Common myeloid progenitor, CD34-positive (primary cell): ENCODE measurements at regions not wholly inside any gene's neighbourhood (a gene's known extent, or its start where the extent isn't known, plus 50 kb on each side); places are given as distances from the start of the nearest gene placed in this dataset.

Experiments used
- CTCF ChIA-PET: fragments of 350-600 bp; sonication (Branson Sonifier 250); formaldehyde crosslinking; loops from one replicate; lab custom pipeline; 2021; ENCODE audit warnings: antibody characterized with exemption; lab: Charles Lee
- POLR2A ChIA-PET: fragments of 350-600 bp; sonication (Branson Sonifier 250); formaldehyde crosslinking; loops from one replicate; lab custom pipeline; 2021; ENCODE audit warnings: antibody characterized with exemption; lab: Charles Lee
- DNase-seq, 3 donors: peaks; one replicate each; pipeline versions ENCODE4 v3.0.0 to v3.0.0-alpha.2; 2013
- H3K27ac ChIP-seq, 2 experiments: 1 replicate in 1 of 2; 2 replicates in 1 of 2; pipeline ENCODE4 v1.7.0; 2013; ENCODE audit warnings: inconsistent platforms in 2 of 2, low read length in 2 of 2, mild to moderate bottlenecking in 2 of 2, low read depth in 1 of 2, moderate library complexity in 1 of 2; ENCODE audit not compliant: severe bottlenecking in 2 of 2, insufficient read depth in 1 of 2, poor library complexity in 1 of 2
- H3K27me3 ChIP-seq, 5 experiments: replicated peaks in 2 of 5; 1 replicate in 3 of 5; 2 replicates in 2 of 5; pipeline versions ENCODE4 v1.6.1 to v1.7.0; 2013; ENCODE audit warnings: low read length in 4 of 5, mild to moderate bottlenecking in 2 of 5, moderate library complexity in 2 of 5, inconsistent platforms in 1 of 5; ENCODE audit not compliant: insufficient read depth in 5 of 5, control insufficient read depth in 4 of 5
- H3K36me3 ChIP-seq, 4 experiments: 1 replicate in 2 of 4; 2 replicates in 2 of 4; pipeline versions ENCODE4 v1.6.1 to v1.7.0; 2013; ENCODE audit warnings: low read length in 3 of 4, control low read depth in 1 of 4, mild to moderate bottlenecking in 1 of 4; ENCODE audit not compliant: control insufficient read depth in 4 of 4, insufficient read depth in 4 of 4
- H3K4me1 ChIP-seq, 4 experiments: 1 replicate in 3 of 4; 2 replicates in 1 of 4; pipeline versions ENCODE4 v1.6.1 to v1.7.1; 2013; ENCODE audit warnings: low read length in 3 of 4, mild to moderate bottlenecking in 3 of 4, control low read depth in 1 of 4, inconsistent platforms in 1 of 4, moderate library complexity in 1 of 4; ENCODE audit not compliant: control insufficient read depth in 4 of 4, insufficient read depth in 4 of 4; ENCODE audit errors: control extremely low read depth in 1 of 4
- H3K4me3 ChIP-seq, 7 experiments: 1 replicate in 4 of 7; 2 replicates in 3 of 7; pipeline versions ENCODE4 v1.5.1 to v1.7.0; 2013; ENCODE audit warnings: mild to moderate bottlenecking in 7 of 7, low read length in 6 of 7, moderate library complexity in 6 of 7, inconsistent platforms in 2 of 7, low read depth in 2 of 7, control low read depth in 1 of 7; ENCODE audit not compliant: insufficient read depth in 4 of 7, control insufficient read depth in 1 of 7; ENCODE audit errors: extremely low read depth in 1 of 7
- H3K9me3 ChIP-seq, 5 experiments: 1 replicate in 4 of 5; 2 replicates in 1 of 5; pipeline versions ENCODE4 v1.6.1 to v1.7.1; 2013; ENCODE audit warnings: low read length in 4 of 5, mild to moderate bottlenecking in 2 of 5, inconsistent platforms in 1 of 5, low read depth in 1 of 5, moderate library complexity in 1 of 5; ENCODE audit not compliant: control insufficient read depth in 4 of 5, insufficient read depth in 2 of 5; ENCODE audit errors: control extremely low read depth in 1 of 5
- WGBS: methylation state at CpG from one replicate; pipeline ENCODE4 v1.1.5; 2013; ENCODE audit not compliant: insufficient coverage; 5-methylcytosine and 5-hydroxymethylcytosine counted together

- no CpG with 5 or more reads among the region's 1 CpG for WGBS
- no peaks in the 10 kb centered on the region for H3K36me3 ChIP-seq
- no peak overlapping the region for H3K4me3 ChIP-seq
- no peaks in the 10 kb centered on the region for H3K9me3 ChIP-seq
- H3K27ac ChIP-seq = no peak overlapping the region
- ChIA-PET POLR2A (no interaction called here), CTCF (interaction anchor here (0.6 kb wide), 1 partner anchor 662 kb away, joined by 3 read pairs; no protein-coding TSS in a partner anchor)
- no peaks in the 10 kb centered on the region for H3K27me3 ChIP-seq
- no peaks in the 10 kb centered on the region for H3K4me1 ChIP-seq
- DNase-seq = no peak
Measured at GRCh38 chr6:81381382-81381916, 371.0 kb downstream of the TENT5A start.

GRCh38 chr6:81380718-81381338 lies 371.7 kb downstream of the TENT5A start:
- Histone ChIP-seq H3K4me1 (no peaks in the 10 kb centered on the region), H3K27me3 (no peaks in the 10 kb centered on the region), H3K27ac (no peak overlapping the region), H3K9me3 (no peaks in the 10 kb centered on the region), H3K4me3 (no peak overlapping the region), H3K36me3 (no peaks in the 10 kb centered on the region)
- ChIA-PET CTCF (interaction anchor here (0.5 to 0.6 kb wide), 2 partner anchors 663 to 876 kb away, joined by 3 read pairs; no protein-coding TSS in a partner anchor), POLR2A (no interaction called here)
- DNase-seq = no peak
- WGBS = no CpG with 5 or more reads among the region's 1 CpG

- ChIA-PET POLR2A (no interaction called here), CTCF (no interaction called here)
- Histone ChIP-seq H3K27me3 (no peaks in the 10 kb centered on the region), H3K9me3 (no peaks in the 10 kb centered on the region), H3K4me3 (no peak overlapping the region), H3K36me3 (no peaks in the 10 kb centered on the region), H3K27ac (no peak overlapping the region), H3K4me1 (no peaks in the 10 kb centered on the region)
- 81% methylated on average over 4 of the region's 5 CpGs for WGBS
- no peak for DNase-seq
Measured at GRCh38 chr6:81376745-81377144, 375.7 kb downstream of the TENT5A start.

- POLR2A ChIA-PET = no interaction called here
- Histone ChIP-seq H3K27ac (no peak overlapping the region), H3K27me3 (no peaks in the 10 kb centered on the region), H3K9me3 (no peaks in the 10 kb centered on the region), H3K4me3 (no peak overlapping the region), H3K36me3 (no peaks in the 10 kb centered on the region), H3K4me1 (no peaks in the 10 kb centered on the region)
- DNase-seq = no peak
- CTCF ChIA-PET = no interaction called here
- 83% methylated on average over 1 of the region's 1 CpG for whole genome bisulfite sequencing
Measured at GRCh38 chr6:81373414-81373813, 379.1 kb downstream of the TENT5A start.

GRCh38 chr6:81371930-81372329 lies 380.6 kb downstream of the TENT5A start:
- Histone ChIP-seq H3K27ac (no peak overlapping the region), H3K36me3 (no peaks in the 10 kb centered on the region), H3K9me3 (no peaks in the 10 kb centered on the region), H3K4me1 (no peaks in the 10 kb centered on the region), H3K27me3 (no peaks in the 10 kb centered on the region), H3K4me3 (no peak overlapping the region)
- DNase-seq = no peak
- ChIA-PET CTCF (no interaction called here), POLR2A (no interaction called here)

- DNase-seq = no peak
- CTCF ChIA-PET = no interaction called here
- POLR2A ChIA-PET = no interaction called here
- Histone ChIP-seq H3K27ac (no peak overlapping the region), H3K4me3 (no peak overlapping the region), H3K9me3 (peaks cover 0 to 1% (median 0%) of the 10 kb centered on the region in 5 experiments), H3K27me3 (no peaks in the 10 kb centered on the region), H3K4me1 (no peaks in the 10 kb centered on the region), H3K36me3 (no peaks in the 10 kb centered on the region)
- 38% methylated on average over 1 of the region's 3 CpGs for WGBS
Measured at GRCh38 chr6:81366972-81367371, 385.5 kb downstream of the TENT5A start.

GRCh38 chr6:81362246-81362645 lies 390.2 kb downstream of the TENT5A start:
- H3K36me3 ChIP-seq = no peaks in the 10 kb centered on the region
- CTCF ChIA-PET = no interaction called here
- no peak for DNase-seq
- H3K4me1 ChIP-seq = no peaks in the 10 kb centered on the region
- no peak overlapping the region for H3K27ac ChIP-seq
- H3K9me3 ChIP-seq = peaks cover 0 to 1% (median 0%) of the 10 kb centered on the region in 5 experiments
- H3K4me3 ChIP-seq = no peak overlapping the region
- WGBS = no CpG with 5 or more reads among the region's 1 CpG
- POLR2A ChIA-PET = no interaction called here
- H3K27me3 ChIP-seq = no peaks in the 10 kb centered on the region
